ENCODE measurements at regions not wholly inside any gene's neighbourhood (a gene's known extent, or its start where the extent isn't known, plus 50 kb on each side); places are given as distances from the start of the nearest gene placed in this dataset.

DNA sequence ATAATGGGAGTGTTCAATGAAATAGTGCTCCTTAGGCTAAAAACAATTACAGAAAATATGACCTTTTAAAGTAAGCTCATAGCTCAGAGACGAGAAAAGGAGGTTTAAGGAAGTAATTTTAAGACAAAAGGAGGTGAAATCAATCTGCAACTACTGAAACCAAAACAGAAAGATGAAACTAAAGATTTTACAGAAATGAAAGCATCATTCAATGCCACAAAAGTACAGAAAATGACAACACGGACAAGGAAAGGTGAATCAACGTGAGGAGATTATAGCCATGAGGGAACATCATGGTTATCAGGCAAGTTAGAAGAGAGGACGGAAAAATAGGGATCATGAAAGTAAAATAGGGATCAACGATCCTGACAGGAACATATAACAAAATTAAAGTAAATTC, 745.2 kb downstream of the PCDH17 start:
- peaks cover 50% of the 10 kb centered on the region for H3K9me3 ChIP-seq (ENCODE audit: low read length)
- no peak overlapping the region for H3K4me3 ChIP-seq (replicated peaks in 1 of 3; ENCODE audit: insufficient read depth in 1 of 3, low read depth in 2 of 3, low read length in 3 of 3)
- H3K27ac ChIP-seq (ENCODE audit: extremely low read length, insufficient read depth, low read length): no peak overlapping the region
- DNase-seq (ENCODE audit: low spot score): no peak
- H3K4me1 ChIP-seq (ENCODE audit: insufficient read depth, low read length): no peaks in the 10 kb centered on the region
- ChIA-PET POLR2A (no interaction called here), CTCF (ENCODE audit: low intra/inter-chr PET ratio, low total read pairs) (no interaction called here)
- no peak overlapping the region for H3K4me2 ChIP-seq (ENCODE audit: low read depth, low read length)
- H4K20me1 ChIP-seq (ENCODE audit: insufficient read depth, low read length): no peaks in the 10 kb centered on the region
- H3K79me2 ChIP-seq (ENCODE audit: insufficient read depth, low read length): no peaks in the 10 kb centered on the region
- no peaks in the 10 kb centered on the region for H3K36me3 ChIP-seq (replicated peaks in 1 of 2; ENCODE audit: control insufficient read depth in 1 of 2, insufficient read depth in 2 of 2, low read length in 2 of 2)
- no TSS peak for BruUV-seq (replicated peaks)
- FAIRE-seq: no peak
- TF ChIP-seq SOX13 (IDR thresholded peaks at IDR 0.05) (no peak), SOX13 (CRISPR knock-in tag; conservative IDR thresholded peaks at IDR 0.05 in 1 of 2, IDR thresholded peaks at IDR 0.05 in 1 of 2) (no peak), REXO4 (CRISPR knock-in tag; IDR thresholded peaks at IDR 0.05; ENCODE audit: borderline replicate concordance) (no peak), DNMT3B (CRISPR knock-in tag; conservative IDR thresholded peaks at IDR 0.05) (no peak), ZNF790 (CRISPR knock-in tag; IDR thresholded peaks at IDR 0.05; ENCODE audit: borderline replicate concordance) (no peak), ZNF746 (CRISPR knock-in tag; IDR thresholded peaks at IDR 0.05) (no peak), U2AF2 (IDR thresholded peaks at IDR 0.05; ENCODE audit: low read depth, low read length) (no peak), SMARCE1 (IDR thresholded peaks at IDR 0.05; ENCODE audit: borderline replicate concordance) (no peak), ZNF652 (CRISPR knock-in tag; IDR thresholded peaks at IDR 0.05; ENCODE audit: borderline replicate concordance, low read depth) (no peak), PITX1 (CRISPR knock-in tag; IDR thresholded peaks at IDR 0.05) (no peak), MTA3 (CRISPR knock-in tag; IDR thresholded peaks at IDR 0.05) (no peak), SRSF1 (optimal IDR thresholded peaks at IDR 0.05; ENCODE audit: low read depth, low read length) (no peak), SAFB2 (CRISPR knock-in tag; IDR thresholded peaks at IDR 0.05; ENCODE audit: borderline replicate concordance, low read depth) (no peak), ZNF234 (CRISPR knock-in tag; conservative IDR thresholded peaks at IDR 0.05) (no peak), FOXJ3 (CRISPR knock-in tag; IDR thresholded peaks at IDR 0.05; ENCODE audit: borderline replicate concordance) (no peak)
- TF ChIP-seq, protein P1, sequence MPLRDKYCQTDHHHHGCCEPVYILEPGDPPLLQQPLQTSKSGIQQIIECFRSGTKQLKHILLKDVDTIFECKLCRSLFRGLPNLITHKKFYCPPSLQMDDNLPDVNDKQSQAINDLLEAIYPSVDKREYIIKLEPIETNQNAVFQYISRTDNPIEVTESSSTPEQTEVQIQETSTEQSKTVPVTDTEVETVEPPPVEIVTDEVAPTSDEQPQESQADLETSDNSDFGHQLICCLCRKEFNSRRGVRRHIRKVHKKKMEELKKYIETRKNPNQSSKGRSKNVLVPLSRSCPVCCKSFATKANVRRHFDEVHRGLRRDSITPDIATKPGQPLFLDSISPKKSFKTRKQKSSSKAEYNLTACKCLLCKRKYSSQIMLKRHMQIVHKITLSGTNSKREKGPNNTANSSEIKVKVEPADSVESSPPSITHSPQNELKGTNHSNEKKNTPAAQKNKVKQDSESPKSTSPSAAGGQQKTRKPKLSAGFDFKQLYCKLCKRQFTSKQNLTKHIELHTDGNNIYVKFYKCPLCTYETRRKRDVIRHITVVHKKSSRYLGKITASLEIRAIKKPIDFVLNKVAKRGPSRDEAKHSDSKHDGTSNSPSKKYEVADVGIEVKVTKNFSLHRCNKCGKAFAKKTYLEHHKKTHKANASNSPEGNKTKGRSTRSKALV (CRISPR knock-in tag; IDR thresholded peaks at IDR 0.05): no peak
- TF ChIP-seq, protein P2, sequence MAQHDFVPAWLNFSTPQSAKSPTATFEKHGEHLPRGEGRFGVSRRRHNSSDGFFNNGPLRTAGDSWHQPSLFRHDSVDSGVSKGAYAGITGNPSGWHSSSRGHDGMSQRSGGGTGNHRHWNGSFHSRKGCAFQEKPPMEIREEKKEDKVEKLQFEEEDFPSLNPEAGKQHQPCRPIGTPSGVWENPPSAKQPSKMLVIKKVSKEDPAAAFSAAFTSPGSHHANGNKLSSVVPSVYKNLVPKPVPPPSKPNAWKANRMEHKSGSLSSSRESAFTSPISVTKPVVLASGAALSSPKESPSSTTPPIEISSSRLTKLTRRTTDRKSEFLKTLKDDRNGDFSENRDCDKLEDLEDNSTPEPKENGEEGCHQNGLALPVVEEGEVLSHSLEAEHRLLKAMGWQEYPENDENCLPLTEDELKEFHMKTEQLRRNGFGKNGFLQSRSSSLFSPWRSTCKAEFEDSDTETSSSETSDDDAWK (CRISPR knock-in tag; IDR thresholded peaks at IDR 0.05): no peak
- TF ChIP-seq, protein P3, sequence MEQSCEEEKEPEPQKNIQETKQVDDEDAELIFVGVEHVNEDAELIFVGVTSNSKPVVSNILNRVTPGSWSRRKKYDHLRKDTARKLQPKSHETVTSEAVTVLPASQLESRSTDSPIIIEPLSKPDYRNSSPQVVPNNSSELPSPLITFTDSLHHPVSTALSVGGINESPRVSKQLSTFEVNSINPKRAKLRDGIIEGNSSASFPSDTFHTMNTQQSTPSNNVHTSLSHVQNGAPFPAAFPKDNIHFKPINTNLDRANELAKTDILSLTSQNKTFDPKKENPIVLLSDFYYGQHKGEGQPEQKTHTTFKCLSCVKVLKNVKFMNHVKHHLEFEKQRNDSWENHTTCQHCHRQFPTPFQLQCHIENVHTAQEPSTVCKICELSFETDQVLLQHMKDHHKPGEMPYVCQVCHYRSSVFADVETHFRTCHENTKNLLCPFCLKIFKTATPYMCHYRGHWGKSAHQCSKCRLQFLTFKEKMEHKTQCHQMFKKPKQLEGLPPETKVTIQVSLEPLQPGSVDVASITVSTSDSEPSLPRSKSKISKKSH (CRISPR knock-in tag; IDR thresholded peaks at IDR 0.05; ENCODE audit: borderline replicate concordance): no peak
- H2AFZ ChIP-seq (ENCODE audit: low read length): no peak overlapping the region
- no peak for ATAC-seq
- no peaks in the 10 kb centered on the region for H3K27me3 ChIP-seq (ENCODE audit: control insufficient read depth in 1 of 2, insufficient read depth in 2 of 2, low read length in 2 of 2)
- no peak overlapping the region for H3K9ac ChIP-seq (ENCODE audit: insufficient read depth, low read depth, low read length)
- 11% methylated on average over 5 of the region's 5 CpGs for WGBS (ENCODE audit: low lambda C conversion rate)
- in situ Hi-C loops (cut with HindIII; ENCODE audit: extremely low pct_ligation_motif_present, low pct_unique_long_range_greater_than_20kb): no loop called here
- intact Hi-C loops (cut with micrococcal nuclease; ENCODE audit: unreplicated experiment): no loop called here

Measured in HepG2 (cell line).